ENCODE measurements at regions not wholly inside any gene's neighbourhood (a gene's known extent, or its start where the extent isn't known, plus 50 kb on each side); places are given as distances from the start of the nearest gene placed in this dataset.
A peak's percentile ranks its signal among the peaks of the same experiment; 100 is the strongest.

- Histone ChIP-seq H3K27ac (ENCODE audit: low read depth in 2 of 2, low read length in 1 of 2) (no peak overlapping the region), H3K9me3 (no peaks in the 10 kb centered on the region), H3K79me2 (ENCODE audit: insufficient read depth) (no peaks in the 10 kb centered on the region), H3K9ac (no peak overlapping the region), H3K9me2 (no peaks in the 10 kb centered on the region), H3K27me3 (ENCODE audit: insufficient read depth) (no peaks in the 10 kb centered on the region), H3K36me3 (replicated peaks in 1 of 2; ENCODE audit: control insufficient read depth in 1 of 2, insufficient read depth in 2 of 2, low read length in 1 of 2) (no peaks in the 10 kb centered on the region), H3K4me3 (ENCODE audit: low read depth in 2 of 2, low read length in 1 of 2) (no peak overlapping the region), H3K4me2 (no peak overlapping the region), H4K20me1 (ENCODE audit: insufficient read depth) (no peaks in the 10 kb centered on the region), H3K4me1 (ENCODE audit: control insufficient read depth in 1 of 2, insufficient read depth in 2 of 2, low read depth in 1 of 2, low read length in 1 of 2) (no peaks in the 10 kb centered on the region), H3F3A (replicated peaks; ENCODE audit: insufficient read depth) (no peaks in the 10 kb centered on the region), H2AFZ (ENCODE audit: low read depth) (no peak overlapping the region)
- CTCF ChIA-PET, result interaction anchor here (0.7 kb wide), 1 partner anchor 273 kb away, joined by 3 read pairs; no protein-coding TSS in a partner anchor
- TF ChIP-seq USF2 (IDR thresholded peaks at IDR 0.05; ENCODE audit: borderline replicate concordance, low read depth, low read length), result no peak
- no peak for TF ChIP-seq MXI1 (IDR thresholded peaks at IDR 0.05; ENCODE audit: low read depth, low read length)
- no peak for TF ChIP-seq PBX3 (IDR thresholded peaks at IDR 0.05)
- no peak for TF ChIP-seq FOXM1 (IDR thresholded peaks at IDR 0.05; ENCODE audit: low read depth)
- TF ChIP-seq POLR2AphosphoS5 (IDR thresholded peaks at IDR 0.05; ENCODE audit: low read depth, low read length), result no peak
- no peak for TF ChIP-seq USF1 (IDR thresholded peaks at IDR 0.05; ENCODE audit: borderline replicate concordance, low read depth)
- no peak for TF ChIP-seq ELF1 (IDR thresholded peaks at IDR 0.05)
- POLR2A ChIA-PET, result no interaction called here
- WGBS (ENCODE audit: low lambda C conversion rate), result 55% methylated on average over 2 of the region's 2 CpGs
- no peak for DNase-seq
Measured at GRCh38 chr16:60720060-60720459, 1316.2 kb downstream of the CDH8 start.

GRCh38 chr16:60717808-60718207, 1318.4 kb downstream of the CDH8 start:
- Histone ChIP-seq H3K4me3 (ENCODE audit: low read depth in 2 of 2, low read length in 1 of 2) (no peak overlapping the region), H3K36me3 (replicated peaks in 1 of 2; ENCODE audit: control insufficient read depth in 1 of 2, insufficient read depth in 2 of 2, low read length in 1 of 2) (no peaks in the 10 kb centered on the region), H3K27me3 (ENCODE audit: insufficient read depth) (no peaks in the 10 kb centered on the region), H3K27ac (ENCODE audit: low read depth in 2 of 2, low read length in 1 of 2) (no peak overlapping the region), H3F3A (replicated peaks; ENCODE audit: insufficient read depth) (no peaks in the 10 kb centered on the region), H3K79me2 (ENCODE audit: insufficient read depth) (no peaks in the 10 kb centered on the region), H2AFZ (ENCODE audit: low read depth) (no peak overlapping the region), H3K9ac (no peak overlapping the region), H3K9me2 (no peaks in the 10 kb centered on the region), H4K20me1 (ENCODE audit: insufficient read depth) (no peaks in the 10 kb centered on the region), H3K4me1 (ENCODE audit: control insufficient read depth in 1 of 2, insufficient read depth in 2 of 2, low read depth in 1 of 2, low read length in 1 of 2) (no peaks in the 10 kb centered on the region), H3K9me3 (no peaks in the 10 kb centered on the region), H3K4me2 (no peak overlapping the region)
- ChIA-PET CTCF (no interaction called here), POLR2A (no interaction called here)
- DNase-seq, result no peak
- 5% methylated on average over 2 of the region's 2 CpGs for WGBS (ENCODE audit: low lambda C conversion rate)
- TF ChIP-seq SMC3 (IDR thresholded peaks at IDR 0.05; ENCODE audit: low read depth, low read length), result no peak
- peak; percentile 54 for TF ChIP-seq GATA2 (CRISPR knock-in tag; IDR thresholded peaks at IDR 0.05)

GRCh38 chr16:60712144-60712543, 1324.1 kb downstream of the CDH8 start:
- no peaks in the 10 kb centered on the region for H3K4me1 ChIP-seq (ENCODE audit: control insufficient read depth in 1 of 2, insufficient read depth in 2 of 2, low read depth in 1 of 2, low read length in 1 of 2)
- H3K4me2 ChIP-seq, result no peak overlapping the region
- no peaks in the 10 kb centered on the region for H3K9me3 ChIP-seq
- TF ChIP-seq SMC3 (IDR thresholded peaks at IDR 0.05; ENCODE audit: low read depth, low read length) (no peak), CTCF (IDR thresholded peaks at IDR 0.05) (no peak), ELF1 (IDR thresholded peaks at IDR 0.05) (no peak), PBX3 (IDR thresholded peaks at IDR 0.05) (no peak), REST (IDR thresholded peaks at IDR 0.05; ENCODE audit: low read depth, low read length) (no peak), EP300 (IDR thresholded peaks at IDR 0.05; ENCODE audit: borderline replicate concordance in 1 of 2, low read depth in 1 of 2, low read length in 1 of 2) (no peak)
- no peaks in the 10 kb centered on the region for H3K79me2 ChIP-seq (ENCODE audit: insufficient read depth)
- CTCF ChIA-PET, result interaction anchor here (0.9 kb wide), 2 partner anchors 10 to 49 kb away, joined by 3 read pairs; no protein-coding TSS in a partner anchor
- H4K20me1 ChIP-seq (ENCODE audit: insufficient read depth), result no peaks in the 10 kb centered on the region
- H3K4me3 ChIP-seq (ENCODE audit: low read depth in 2 of 2, low read length in 1 of 2), result no peak overlapping the region
- DNase-seq, result no peak
- no peaks in the 10 kb centered on the region for H3K36me3 ChIP-seq (replicated peaks in 1 of 2; ENCODE audit: control insufficient read depth in 1 of 2, insufficient read depth in 2 of 2, low read length in 1 of 2)
- H3K27ac ChIP-seq (ENCODE audit: low read depth in 2 of 2, low read length in 1 of 2), result no peak overlapping the region
- H2AFZ ChIP-seq (ENCODE audit: low read depth), result no peak overlapping the region
- 0 out of 2 replicates have a peak, but pooled peaks cover 3% of the 10 kb centered on the region for H3K9me2 ChIP-seq
- H3F3A ChIP-seq (replicated peaks; ENCODE audit: insufficient read depth), result no peaks in the 10 kb centered on the region
- H3K27me3 ChIP-seq (ENCODE audit: insufficient read depth), result no peaks in the 10 kb centered on the region
- 8% methylated on average over 3 of the region's 3 CpGs for WGBS (ENCODE audit: low lambda C conversion rate)
- POLR2A ChIA-PET, result no interaction called here
- H3K9ac ChIP-seq, result no peak overlapping the region

Data from SK-N-SH (cell line).